Ascending aorta (tissue), 2 donors: ENCODE measurements at regions not wholly inside any gene's neighbourhood (a gene's known extent, or its start where the extent isn't known, plus 50 kb on each side); places are given as distances from the start of the nearest gene placed in this dataset.

Source experiments
- DNase-seq, 2 donors: peaks; one replicate each; pipeline ENCODE4 v3.0.0-alpha.2; 2019; ENCODE audit warnings: low spot score in 2 of 2
- H3K27ac ChIP-seq, 2 donors: fragments of 200-600 bp; sonication (generic); one replicate each; pipeline ENCODE4 v1.5.1; 2016 to 2017; ENCODE audit warnings: mild to moderate bottlenecking in 1 of 2
- H3K27me3 ChIP-seq: fragments of 200-600 bp; sonication (generic); one replicate; pipeline ENCODE4 v1.5.1; 2017
- H3K36me3 ChIP-seq, 2 donors: fragments of 200-600 bp; sonication (generic); one replicate each; pipeline ENCODE4 v1.5.1; 2016
- H3K4me1 ChIP-seq, 2 donors: fragments of 200-600 bp; sonication (generic); one replicate each; pipeline ENCODE4 v1.5.1; 2016 to 2017; ENCODE audit warnings: mild to moderate bottlenecking in 1 of 2
- H3K4me3 ChIP-seq, 2 donors: fragments of 200-600 bp; sonication (generic); one replicate each; pipeline ENCODE4 v1.5.1; 2016 to 2017; ENCODE audit warnings: mild to moderate bottlenecking in 1 of 2
- H3K9me3 ChIP-seq, 2 donors: fragments of 200-600 bp; sonication (generic); one replicate each; pipeline ENCODE4 v1.5.1; 2016
- intact Hi-C: fragments of 100-400 bp; cut with DNase I; formaldehyde crosslinking; loops from one replicate; pipeline ENCODE4 v1.15.1; 2023
- TF ChIP-seq, protein P1 (sequence below), 3 experiments: fragments of 200-600 bp in 2 of 3; fragments of 450-650 bp in 1 of 3; sonication (generic) in 2 of 3; IDR thresholded peaks; one replicate each; pipeline ENCODE4 v1.5.1; 2016 to 2019; ENCODE audit warnings: antibody characterized with exemption in 3 of 3, mild to moderate bottlenecking in 1 of 3, moderate library complexity in 1 of 3

DNA sequence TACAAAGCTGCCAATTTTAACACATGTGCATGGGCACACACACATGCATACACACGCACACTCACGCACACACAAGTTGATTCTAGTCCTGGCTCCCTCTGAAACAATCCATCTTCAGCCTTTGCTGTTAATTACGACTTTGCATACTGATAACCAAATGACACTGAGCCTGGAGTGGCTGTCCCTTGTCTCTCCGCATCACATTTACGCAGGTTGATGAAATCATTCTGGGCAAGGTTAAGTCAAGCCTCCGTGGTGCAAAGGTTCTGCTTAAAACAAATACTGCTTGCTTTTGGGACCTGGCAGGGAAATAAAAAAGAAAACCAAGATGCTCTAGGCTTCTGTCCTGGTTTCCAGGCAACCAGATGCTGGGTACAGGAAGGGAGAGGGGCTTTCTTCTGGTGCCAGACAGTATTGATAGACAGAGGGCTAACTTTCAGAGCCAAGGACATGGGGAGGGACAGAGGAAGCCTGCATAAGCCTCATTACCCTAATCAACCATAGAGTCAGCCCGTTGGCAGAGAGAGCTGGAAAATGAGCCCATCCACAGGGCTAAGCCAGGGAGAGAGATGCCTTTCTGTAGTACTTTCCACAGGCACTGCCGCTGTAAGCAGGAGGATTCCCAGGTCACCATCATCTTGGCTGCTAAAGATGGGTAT, 233.0 kb downstream of the WDR11 start:
- Histone ChIP-seq H3K36me3 (no peaks in the 10 kb centered on the region), H3K27me3 (no peaks in the 10 kb centered on the region), H3K4me3 (no peak overlapping the region), H3K9me3 (no peaks in the 10 kb centered on the region), H3K27ac (no peak overlapping the region), H3K4me1 (no peaks in the 10 kb centered on the region)
- intact Hi-C loops = no loop called here
- no peak for DNase-seq
- TF ChIP-seq, protein P1, sequence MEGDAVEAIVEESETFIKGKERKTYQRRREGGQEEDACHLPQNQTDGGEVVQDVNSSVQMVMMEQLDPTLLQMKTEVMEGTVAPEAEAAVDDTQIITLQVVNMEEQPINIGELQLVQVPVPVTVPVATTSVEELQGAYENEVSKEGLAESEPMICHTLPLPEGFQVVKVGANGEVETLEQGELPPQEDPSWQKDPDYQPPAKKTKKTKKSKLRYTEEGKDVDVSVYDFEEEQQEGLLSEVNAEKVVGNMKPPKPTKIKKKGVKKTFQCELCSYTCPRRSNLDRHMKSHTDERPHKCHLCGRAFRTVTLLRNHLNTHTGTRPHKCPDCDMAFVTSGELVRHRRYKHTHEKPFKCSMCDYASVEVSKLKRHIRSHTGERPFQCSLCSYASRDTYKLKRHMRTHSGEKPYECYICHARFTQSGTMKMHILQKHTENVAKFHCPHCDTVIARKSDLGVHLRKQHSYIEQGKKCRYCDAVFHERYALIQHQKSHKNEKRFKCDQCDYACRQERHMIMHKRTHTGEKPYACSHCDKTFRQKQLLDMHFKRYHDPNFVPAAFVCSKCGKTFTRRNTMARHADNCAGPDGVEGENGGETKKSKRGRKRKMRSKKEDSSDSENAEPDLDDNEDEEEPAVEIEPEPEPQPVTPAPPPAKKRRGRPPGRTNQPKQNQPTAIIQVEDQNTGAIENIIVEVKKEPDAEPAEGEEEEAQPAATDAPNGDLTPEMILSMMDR (IDR thresholded peaks at IDR 0.05) = no peak

GRCh38 chr10:121084675-121085070, 233.5 kb downstream of the WDR11 start:
- Histone ChIP-seq H3K9me3 (no peaks in the 10 kb centered on the region), H3K27ac (no peak overlapping the region), H3K4me3 (no peak overlapping the region), H3K36me3 (no peaks in the 10 kb centered on the region), H3K4me1 (no peaks in the 10 kb centered on the region), H3K27me3 (no peaks in the 10 kb centered on the region)
- TF ChIP-seq, protein P1 (IDR thresholded peaks at IDR 0.05) = no peak
- no peak for DNase-seq
- intact Hi-C loops = no loop called here

GRCh38 chr10:121085367-121085766, 234.2 kb downstream of the WDR11 start:
- Histone ChIP-seq H3K36me3 (no peaks in the 10 kb centered on the region), H3K4me3 (no peak overlapping the region), H3K27ac (no peak overlapping the region), H3K27me3 (no peaks in the 10 kb centered on the region), H3K4me1 (no peaks in the 10 kb centered on the region), H3K9me3 (no peaks in the 10 kb centered on the region)
- intact Hi-C loops = no loop called here
- TF ChIP-seq, protein P1 (IDR thresholded peaks at IDR 0.05) = no peak
- no peak for DNase-seq

DNA sequence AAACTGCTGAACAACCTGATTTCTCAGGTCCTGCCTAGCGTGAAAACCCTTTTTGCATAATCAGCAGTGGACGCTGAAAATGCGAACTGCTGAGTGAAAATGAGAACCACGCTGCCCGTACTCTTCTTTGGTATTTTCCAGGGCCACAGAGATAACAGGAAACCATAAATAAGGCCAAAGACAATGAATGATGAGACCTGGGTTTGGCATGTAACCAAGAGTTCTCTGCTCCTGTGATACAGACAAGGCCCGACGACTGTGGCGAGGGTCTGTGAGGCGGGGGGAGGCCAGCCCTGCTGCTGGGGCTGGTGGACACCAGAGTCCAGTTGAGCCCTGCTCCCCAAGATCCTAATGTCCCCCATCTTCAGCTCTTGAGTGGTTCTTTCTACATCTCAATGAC, 236.0 kb downstream of the WDR11 start:
- no peak overlapping the region for H3K27ac ChIP-seq
- H3K4me1 ChIP-seq = no peaks in the 10 kb centered on the region
- no peaks in the 10 kb centered on the region for H3K9me3 ChIP-seq
- no peak overlapping the region for H3K4me3 ChIP-seq
- intact Hi-C loops = no loop called here
- no peaks in the 10 kb centered on the region for H3K27me3 ChIP-seq
- H3K36me3 ChIP-seq = no peaks in the 10 kb centered on the region
- no peak for DNase-seq
- TF ChIP-seq, protein P1 (IDR thresholded peaks at IDR 0.05) = no peak

- intact Hi-C loops = no loop called here
- Histone ChIP-seq H3K4me1 (no peaks in the 10 kb centered on the region), H3K27ac (no peak overlapping the region), H3K36me3 (no peaks in the 10 kb centered on the region), H3K27me3 (no peaks in the 10 kb centered on the region), H3K9me3 (no peaks in the 10 kb centered on the region), H3K4me3 (no peak overlapping the region)
- DNase-seq = no peak
- TF ChIP-seq, protein P1 (IDR thresholded peaks at IDR 0.05) = no peak
Measured at GRCh38 chr10:121087688-121088087, 236.5 kb downstream of the WDR11 start.

GRCh38 chr10:121088524-121088923, 237.4 kb downstream of the WDR11 start:
- DNase-seq = no peak
- H3K4me1 ChIP-seq = no peaks in the 10 kb centered on the region
- no peaks in the 10 kb centered on the region for H3K27me3 ChIP-seq
- H3K9me3 ChIP-seq = no peaks in the 10 kb centered on the region
- TF ChIP-seq, protein P1 (IDR thresholded peaks at IDR 0.05) = no peak
- no peak overlapping the region for H3K27ac ChIP-seq
- H3K36me3 ChIP-seq = no peaks in the 10 kb centered on the region
- intact Hi-C loops = no loop called here
- no peak overlapping the region for H3K4me3 ChIP-seq
